Activated CD8-positive, alpha-beta memory T cell treated with anti-CD3 and anti-CD28 coated beads for 24 hours (primary cell): ENCODE measurements at regions not wholly inside any gene's neighbourhood (a gene's known extent, or its start where the extent isn't known, plus 50 kb on each side); places are given as distances from the start of the nearest gene placed in this dataset.
"Not testable (repeated sequence)": the region's sequence is repeated elsewhere in the genome, so short reads cannot be mapped to it uniquely, and the experiment has no call there.

Experiments used
- DNase-seq: peaks from one replicate; pipeline ENCODE4 v3.0.0-alpha.2; 2020

DNA sequence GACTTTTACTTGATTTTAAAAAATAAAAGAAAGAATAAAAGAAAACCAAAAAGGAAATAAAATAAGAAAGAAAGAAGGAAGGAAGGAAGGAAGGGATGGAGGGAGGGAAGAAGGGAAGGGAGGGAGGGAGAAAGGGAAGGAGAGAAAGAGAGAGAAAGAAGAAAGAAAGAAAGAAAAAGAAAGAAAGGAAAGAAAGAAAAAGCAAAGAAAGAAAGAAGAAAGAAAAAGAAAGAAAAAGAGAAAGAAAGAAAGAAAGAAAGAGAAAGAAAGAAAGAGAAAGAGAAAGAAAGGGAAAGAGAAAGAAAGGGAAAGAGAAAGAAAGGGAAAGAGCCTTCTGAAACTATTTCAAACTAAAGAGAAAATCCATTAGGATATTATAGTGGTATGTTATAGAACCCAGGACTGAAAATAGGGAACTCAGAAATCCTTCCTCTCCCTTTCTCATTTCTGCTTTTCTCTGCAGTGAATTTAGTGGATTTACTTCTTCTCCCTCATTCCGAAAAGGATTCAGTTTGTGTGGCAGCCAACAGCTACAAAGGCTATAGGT lies 414.7 kb upstream of the CCNG1 start:
- DNase-seq = no peak

- DNase-seq = no peak
Measured at GRCh38 chr5:163023846-163024245, 413.5 kb upstream of the CCNG1 start.

- DNase-seq = no peak
Measured at GRCh38 chr5:163024936-163025335, 412.5 kb upstream of the CCNG1 start.

DNA sequence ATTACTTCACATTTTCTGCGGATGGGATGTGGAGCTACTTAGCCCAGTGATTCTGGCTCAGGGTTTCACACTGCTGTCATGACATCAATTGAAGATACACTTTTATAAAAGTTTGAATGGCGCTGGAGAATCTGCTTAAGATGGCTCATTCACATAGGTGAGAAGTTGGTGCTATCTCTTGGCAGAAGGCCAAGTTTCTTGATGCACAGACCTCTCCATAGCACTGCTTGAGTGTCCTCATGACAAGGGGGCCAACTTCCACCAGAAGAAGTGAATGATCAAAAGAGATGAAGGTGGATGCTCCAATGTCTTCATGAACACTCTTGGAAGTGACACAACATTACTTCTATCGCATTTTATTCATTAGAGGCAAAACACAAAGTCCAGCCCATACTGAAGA lies 403.7 kb upstream of the CCNG1 start:
- no peak for DNase-seq

- no peak for DNase-seq
Measured at GRCh38 chr5:163041254-163041653, 396.1 kb upstream of the CCNG1 start.

GRCh38 chr5:163079618-163080017 lies 357.8 kb upstream of the CCNG1 start:
- DNase-seq = no peak

DNA sequence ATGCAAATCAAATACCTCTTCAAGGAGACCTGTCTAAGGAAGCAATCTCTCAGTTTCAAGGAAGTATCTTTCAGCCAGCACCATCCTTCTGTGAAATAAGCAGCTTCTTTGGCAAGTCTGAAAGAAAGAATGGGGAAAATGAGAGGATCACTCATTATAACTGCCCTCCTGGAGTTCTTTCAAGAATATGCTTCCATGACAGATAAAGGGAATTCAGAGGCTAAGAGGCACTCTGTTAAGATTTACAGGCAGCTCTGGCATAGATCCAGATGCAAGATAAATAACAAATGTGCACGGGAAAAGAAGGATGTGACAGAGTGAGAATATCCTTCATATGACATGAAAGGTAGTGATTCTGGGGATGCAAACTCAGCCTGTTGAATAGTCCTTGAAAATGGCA lies 348.2 kb upstream of the CCNG1 start:
- DNase-seq = no peak

- DNase-seq = no peak
Measured at GRCh38 chr5:163089926-163090325, 347.5 kb upstream of the CCNG1 start.

GRCh38 chr5:163094492-163095180 lies 342.8 kb upstream of the CCNG1 start:
- DNase-seq = no peak

DNA sequence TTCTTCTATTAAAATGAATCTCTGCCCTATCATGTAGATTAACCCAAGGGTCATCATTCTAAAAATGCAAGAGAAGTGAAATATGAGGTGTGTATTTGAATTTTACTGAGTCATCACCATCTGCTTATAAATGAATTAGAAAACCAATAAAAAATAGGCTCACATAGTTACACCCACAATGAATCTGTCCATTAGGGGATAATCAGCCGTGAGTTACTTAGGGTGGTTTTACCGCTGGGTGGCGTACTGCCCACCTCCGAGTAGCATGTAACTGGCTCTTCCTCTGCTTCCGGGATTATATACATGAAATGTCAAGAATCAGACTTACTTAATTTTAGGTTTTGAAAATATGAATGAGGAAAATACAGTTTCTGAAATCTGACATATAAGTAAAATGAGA lies 332.9 kb upstream of the CCNG1 start:
- DNase-seq = no peak

GRCh38 chr5:163105456-163105855 lies 331.9 kb upstream of the CCNG1 start:
- no peak for DNase-seq

GRCh38 chr5:163106098-163106497 lies 331.3 kb upstream of the CCNG1 start:
- no peak for DNase-seq

DNA sequence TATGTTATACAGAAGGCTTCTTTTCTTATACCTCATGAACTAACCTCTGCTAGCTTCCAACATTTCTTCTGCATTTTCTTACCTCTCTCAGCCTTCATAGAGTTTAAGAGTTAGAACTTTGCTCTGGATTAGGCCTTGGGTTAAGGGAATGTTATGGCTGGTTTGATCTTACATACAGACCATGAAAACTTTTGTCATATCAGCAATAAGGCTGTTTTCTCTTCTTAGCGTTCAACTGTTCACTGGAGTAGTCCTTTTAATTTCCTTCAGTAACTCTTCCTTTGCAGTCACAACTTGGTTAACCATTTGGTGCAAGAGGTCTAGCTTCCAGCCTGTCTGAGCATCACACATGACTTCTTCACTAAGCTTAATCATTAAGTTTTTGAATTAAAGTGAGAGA lies 329.0 kb upstream of the CCNG1 start:
- no peak for DNase-seq

DNA sequence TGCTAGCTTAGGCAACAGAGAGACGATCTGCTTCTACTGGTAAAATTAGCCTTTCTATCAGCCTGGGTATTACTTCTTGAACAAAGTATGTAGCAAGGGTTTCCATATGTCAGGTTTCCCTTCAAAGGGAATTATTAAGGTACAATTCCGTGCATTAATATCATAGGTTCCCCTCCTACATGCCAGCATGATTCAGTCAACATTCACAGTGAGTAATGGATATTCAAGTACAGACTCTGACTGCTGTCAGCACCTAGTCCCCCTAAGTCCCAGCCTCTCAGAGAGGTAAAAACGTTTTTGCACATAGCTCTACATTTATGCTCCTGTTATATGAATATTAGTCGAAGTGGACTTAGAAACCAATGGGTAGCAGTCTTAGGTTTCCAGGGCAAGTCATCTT lies 322.4 kb upstream of the CCNG1 start:
- no peak for DNase-seq

GRCh38 chr5:163116618-163117017 lies 320.8 kb upstream of the CCNG1 start:
- DNase-seq = not testable (repeated sequence)

GRCh38 chr5:163134061-163134460 lies 303.3 kb upstream of the CCNG1 start:
- DNase-seq = no peak

DNA sequence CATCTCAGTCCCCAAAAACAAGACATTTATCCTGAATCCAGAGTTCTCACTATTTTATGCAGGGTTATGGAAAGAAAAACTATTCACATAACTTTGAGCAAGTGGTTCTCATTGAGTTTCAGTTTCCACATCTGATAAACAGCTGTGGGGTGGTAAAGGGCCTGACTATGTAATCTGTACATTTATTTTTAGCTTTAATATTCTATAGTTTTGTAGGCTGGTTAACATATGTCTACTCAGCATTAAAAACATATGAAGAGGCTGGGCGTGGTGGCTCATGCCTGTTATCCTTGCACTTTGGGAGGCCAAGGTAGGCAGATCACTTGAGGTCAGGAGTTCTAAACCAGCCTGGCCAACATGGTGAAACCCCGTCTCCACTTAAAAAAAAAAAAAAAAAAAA lies 301.5 kb upstream of the CCNG1 start:
- DNase-seq = no peak

DNA sequence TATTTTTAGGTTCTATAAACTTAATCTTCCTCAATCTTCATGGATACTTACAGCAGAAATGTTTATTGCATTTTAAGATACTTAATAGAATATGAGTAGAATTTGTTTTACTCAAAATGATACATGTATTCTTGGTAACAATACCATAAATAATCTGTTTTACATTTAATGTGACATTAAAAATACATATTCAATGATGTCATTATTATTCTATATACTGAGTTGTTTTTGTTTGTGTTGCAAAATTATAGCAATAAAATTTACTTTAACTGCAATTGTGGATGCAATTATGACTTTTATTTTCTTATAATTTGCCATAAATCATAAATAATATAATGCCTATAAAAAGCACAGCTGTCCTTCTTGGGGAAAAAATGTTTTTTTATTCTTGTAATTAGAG lies 275.9 kb upstream of the CCNG1 start:
- no peak for DNase-seq

DNA sequence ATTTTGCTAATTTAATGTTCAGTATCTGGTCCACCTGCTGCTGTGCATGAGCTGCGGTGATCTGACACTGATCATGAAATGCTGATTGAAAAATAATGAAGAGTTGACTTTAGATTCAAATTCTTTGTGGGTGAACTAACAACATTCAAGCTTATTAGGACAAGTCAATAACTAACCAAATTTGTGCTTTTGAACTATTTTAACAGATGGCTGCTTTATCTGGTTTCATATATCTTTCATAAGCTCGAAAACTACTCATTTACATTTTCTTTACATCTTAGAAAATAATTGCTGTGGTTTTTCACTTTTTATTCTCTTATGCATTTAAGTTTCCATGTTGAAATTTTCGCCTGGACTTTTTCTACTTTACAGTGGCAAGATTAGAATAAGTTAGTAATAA lies 274.8 kb upstream of the CCNG1 start:
- DNase-seq = no peak

- DNase-seq = no peak
Measured at GRCh38 chr5:163163858-163164257, 273.5 kb upstream of the CCNG1 start.

DNA sequence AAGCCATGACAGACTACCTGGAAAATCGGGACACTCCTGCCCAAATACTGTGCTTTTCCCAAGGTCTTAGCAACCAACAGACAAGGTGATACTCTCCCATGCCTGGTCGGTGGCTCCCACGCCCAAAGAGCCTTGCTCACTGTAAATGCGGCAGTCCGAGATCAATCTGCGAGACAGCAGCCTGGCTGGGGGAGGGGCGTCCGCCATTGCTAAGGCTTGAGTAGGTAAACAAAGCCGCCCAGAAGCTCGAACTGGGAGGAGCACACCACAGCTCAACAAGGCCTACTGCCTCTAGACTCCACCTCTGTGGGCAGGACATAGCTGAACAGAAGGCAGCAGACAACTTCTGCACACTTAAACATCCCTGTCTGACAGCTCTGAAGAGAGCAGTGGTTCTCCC lies 272.1 kb upstream of the CCNG1 start:
- no peak for DNase-seq

DNA sequence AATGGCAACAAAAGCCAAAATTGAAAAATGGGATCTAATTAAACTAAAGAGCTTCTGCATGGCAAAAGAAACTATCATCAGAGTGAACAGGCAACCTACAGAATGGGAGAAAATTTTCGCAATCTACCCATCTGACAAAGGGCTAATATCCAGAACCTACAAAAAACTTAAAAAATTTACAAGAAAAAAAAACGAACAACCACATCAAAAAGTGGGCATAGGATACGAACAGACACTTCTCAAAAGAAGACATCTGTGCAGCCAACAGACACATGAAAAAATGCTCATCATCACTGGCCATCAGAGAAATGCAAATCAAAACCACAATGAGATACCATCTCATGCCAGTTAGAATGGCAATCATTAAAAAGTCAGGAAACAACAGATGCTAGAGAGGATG lies 267.2 kb upstream of the CCNG1 start:
- not testable (repeated sequence) for DNase-seq

DNA sequence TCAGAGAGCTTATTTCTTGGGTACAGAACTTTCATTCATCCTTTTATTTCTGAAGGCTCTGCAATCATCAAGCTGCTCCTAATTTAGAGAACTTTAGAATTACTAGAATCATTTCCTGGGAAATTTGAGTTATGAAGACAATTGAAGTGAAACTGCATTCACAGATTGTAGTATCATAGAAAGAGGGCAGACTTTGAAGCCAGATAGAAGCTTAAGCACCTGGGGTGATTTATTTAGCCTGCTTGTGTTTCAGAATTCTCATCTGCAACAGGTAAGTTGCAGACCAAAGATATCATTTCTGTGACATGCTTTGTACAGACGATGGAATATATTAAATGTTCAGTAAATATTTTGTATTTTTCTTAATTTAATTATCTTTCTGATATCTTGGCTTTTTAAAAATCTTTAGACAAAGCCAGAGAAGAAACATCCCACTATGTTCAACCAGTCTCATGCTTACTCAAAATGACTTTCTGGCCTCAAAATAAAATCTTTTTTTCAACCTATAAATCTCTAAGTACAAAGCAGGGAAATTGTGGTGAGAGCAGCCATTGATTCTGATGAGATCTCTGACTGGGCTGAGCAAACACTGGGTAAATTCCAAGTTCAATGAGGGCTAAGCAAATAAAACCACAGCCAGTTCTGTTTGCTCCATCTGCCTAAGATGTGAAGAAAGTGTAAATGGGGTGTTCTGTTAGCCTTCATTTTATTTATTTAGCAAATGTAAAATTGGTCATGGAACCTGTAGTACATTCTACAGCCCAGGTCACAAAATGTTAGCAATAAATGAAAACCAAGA lies 264.7 kb upstream of the CCNG1 start:
- no peak for DNase-seq

DNA sequence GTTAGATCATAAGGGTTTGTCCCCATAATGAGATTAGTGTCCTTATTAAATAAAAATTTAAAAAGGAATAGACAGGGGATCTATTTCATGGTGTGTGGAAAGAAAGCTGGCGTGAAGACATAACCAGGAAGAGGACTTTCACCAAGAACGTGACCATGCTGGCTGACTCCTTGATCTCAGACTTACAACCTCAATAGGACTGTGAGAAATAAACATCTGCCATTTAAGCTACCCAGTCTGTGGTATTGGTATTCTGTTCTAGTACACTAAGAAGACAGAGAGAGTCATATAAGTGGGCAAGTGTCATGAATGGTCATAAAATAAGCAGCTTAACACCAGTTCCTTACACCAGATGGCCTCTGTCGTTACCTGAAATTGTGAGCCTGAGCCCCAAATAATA lies 259.4 kb upstream of the CCNG1 start:
- no peak for DNase-seq
